ENCODE measurements at regions not wholly inside any gene's neighbourhood (a gene's known extent, or its start where the extent isn't known, plus 50 kb on each side); places are given as distances from the start of the nearest gene placed in this dataset.

- DNase-seq (ENCODE audit: low read depth), result no peak
- H3K27me3 ChIP-seq (ENCODE audit: control insufficient read depth, insufficient read depth, low read length), result no peaks in the 10 kb centered on the region
- no peak for TF ChIP-seq CTCF (IDR thresholded peaks at IDR 0.05; ENCODE audit: insufficient read depth, low read length, poor library complexity, severe bottlenecking)
- no peak overlapping the region for H3K4me3 ChIP-seq (ENCODE audit: low read depth, low read length)
- H3K36me3 ChIP-seq (ENCODE audit: control insufficient read depth, insufficient read depth, low read length), result no peaks in the 10 kb centered on the region
Observed at GRCh38 chr3:20811006-20811405, 625.0 kb upstream of the SGO1 start.

DNA sequence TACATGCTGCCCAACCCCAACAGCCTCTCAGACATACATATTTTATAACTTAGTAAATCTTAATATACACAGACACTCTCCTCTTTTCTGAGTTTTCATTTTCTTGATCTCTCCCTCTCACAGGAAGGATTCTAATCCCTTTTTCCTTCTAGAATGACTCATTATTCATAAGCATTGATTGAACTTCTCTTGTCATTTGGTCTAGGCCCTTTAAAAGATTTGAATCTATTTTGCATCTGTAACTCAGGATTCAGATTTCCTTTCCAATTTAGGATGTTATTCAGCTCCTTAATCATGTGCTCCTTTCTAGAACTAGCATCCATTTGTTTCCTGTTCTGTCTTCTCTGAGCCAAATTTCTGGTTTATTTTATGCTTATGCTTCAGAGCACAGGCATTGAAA is 624.5 kb upstream of the SGO1 start:
- TF ChIP-seq CTCF (IDR thresholded peaks at IDR 0.05; ENCODE audit: insufficient read depth, low read length, poor library complexity, severe bottlenecking), result no peak
- no peaks in the 10 kb centered on the region for H3K27me3 ChIP-seq (ENCODE audit: control insufficient read depth, insufficient read depth, low read length)

GRCh38 chr3:20809356-20809755 is 623.4 kb upstream of the SGO1 start:
- Histone ChIP-seq H3K4me3 (ENCODE audit: low read depth, low read length) (no peak overlapping the region), H3K36me3 (ENCODE audit: control insufficient read depth, insufficient read depth, low read length) (no peaks in the 10 kb centered on the region), H3K27me3 (ENCODE audit: control insufficient read depth, insufficient read depth, low read length) (no peaks in the 10 kb centered on the region)
- DNase-seq (ENCODE audit: low read depth), result no peak
- no peak for TF ChIP-seq CTCF (IDR thresholded peaks at IDR 0.05; ENCODE audit: insufficient read depth, low read length, poor library complexity, severe bottlenecking)

More for the DNA sequence above, 624.5 kb upstream of the SGO1 start:
- Histone ChIP-seq H3K36me3 (ENCODE audit: control insufficient read depth, insufficient read depth, low read length) (no peaks in the 10 kb centered on the region), H3K4me3 (ENCODE audit: low read depth, low read length) (no peak overlapping the region)
- no peak for DNase-seq (ENCODE audit: low read depth)

DNA sequence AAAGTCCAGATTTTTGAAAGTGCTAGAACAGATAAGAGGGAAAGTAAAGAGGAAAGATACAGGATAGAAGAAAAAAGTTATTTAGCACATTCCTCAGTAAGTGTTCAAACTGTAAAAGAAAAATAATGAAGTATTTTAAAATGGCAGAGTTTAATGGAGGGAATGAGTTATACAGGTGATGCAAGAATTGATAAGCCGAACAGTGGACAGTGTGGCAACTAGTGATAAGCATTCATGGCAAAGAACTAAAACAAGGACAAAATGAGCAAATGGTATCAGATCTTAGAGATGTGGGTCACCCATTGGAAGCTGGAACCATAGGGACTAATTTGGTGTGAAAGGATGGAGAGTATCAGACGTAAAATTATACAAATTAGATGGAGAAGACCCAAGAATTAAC is 622.9 kb upstream of the SGO1 start:
- Histone ChIP-seq H3K4me3 (ENCODE audit: low read depth, low read length) (no peak overlapping the region), H3K27me3 (ENCODE audit: control insufficient read depth, insufficient read depth, low read length) (no peaks in the 10 kb centered on the region)

DNA sequence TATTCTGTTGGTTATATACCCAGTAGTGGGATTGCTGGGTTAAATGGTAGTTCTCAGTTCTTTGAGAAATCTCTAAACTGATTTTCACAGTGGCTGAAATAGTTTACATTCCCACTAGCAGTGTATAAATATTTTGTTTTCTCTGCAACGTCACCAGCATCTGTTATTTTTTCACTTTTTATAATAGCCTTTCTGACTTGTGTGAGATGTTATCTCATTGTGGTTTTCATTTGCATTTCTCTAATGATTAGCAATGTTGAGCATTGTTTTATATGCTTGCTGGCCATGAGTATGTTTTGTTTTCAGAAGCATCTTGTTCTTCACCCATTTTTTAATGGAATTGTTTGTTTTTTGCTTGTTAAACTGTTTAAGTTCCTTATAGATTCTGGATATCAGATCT is 612.7 kb upstream of the SGO1 start:
- H3K27me3 ChIP-seq (ENCODE audit: control insufficient read depth, insufficient read depth, low read length), result no peaks in the 10 kb centered on the region
- no peaks in the 10 kb centered on the region for H3K36me3 ChIP-seq (ENCODE audit: control insufficient read depth, insufficient read depth, low read length)
- H3K4me3 ChIP-seq (ENCODE audit: low read depth, low read length), result no peak overlapping the region
- no peak for TF ChIP-seq CTCF (IDR thresholded peaks at IDR 0.05; ENCODE audit: insufficient read depth, low read length, poor library complexity, severe bottlenecking)
- no peak for DNase-seq (ENCODE audit: low read depth)

More for the DNA sequence above, 622.9 kb upstream of the SGO1 start:
- no peak for TF ChIP-seq CTCF (IDR thresholded peaks at IDR 0.05; ENCODE audit: insufficient read depth, low read length, poor library complexity, severe bottlenecking)
- DNase-seq (ENCODE audit: low read depth), result no peak
- H3K36me3 ChIP-seq (ENCODE audit: control insufficient read depth, insufficient read depth, low read length), result no peaks in the 10 kb centered on the region

DNA sequence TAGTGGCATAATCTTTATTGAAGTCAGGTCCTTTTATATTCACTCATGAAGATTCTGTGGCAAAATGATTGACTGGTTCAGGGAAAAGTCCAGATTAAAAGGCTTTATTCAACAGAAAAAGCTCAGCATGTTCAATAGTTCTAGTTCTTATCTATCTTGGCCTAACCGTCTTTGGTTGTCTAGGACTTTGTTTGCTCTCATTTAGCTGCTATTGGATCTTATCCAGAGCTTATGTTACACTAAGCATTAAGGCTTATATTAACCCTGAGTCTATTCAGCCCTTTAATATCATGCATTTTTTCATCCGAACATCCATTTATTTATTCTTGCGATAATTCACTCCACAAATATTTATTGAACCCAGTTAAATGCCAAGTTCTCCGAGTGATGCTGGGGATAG is 601.0 kb upstream of the SGO1 start:
- no peak for DNase-seq (ENCODE audit: low read depth)
- Histone ChIP-seq H3K36me3 (ENCODE audit: control insufficient read depth, insufficient read depth, low read length) (no peaks in the 10 kb centered on the region), H3K4me3 (ENCODE audit: low read depth, low read length) (no peak overlapping the region), H3K27me3 (ENCODE audit: control insufficient read depth, insufficient read depth, low read length) (no peaks in the 10 kb centered on the region)
- TF ChIP-seq CTCF (IDR thresholded peaks at IDR 0.05; ENCODE audit: insufficient read depth, low read length, poor library complexity, severe bottlenecking), result no peak
